MM.1S (cell line): ENCODE measurements at regions not wholly inside any gene's neighbourhood (a gene's known extent, or its start where the extent isn't known, plus 50 kb on each side); places are given as distances from the start of the nearest gene placed in this dataset.

ENCODE experiments used
- DNase-seq: peaks from one replicate; pipeline ENCODE4 v3.0.0-alpha.2; 2015
- H2AFZ ChIP-seq: fragments of 300-600 bp; sonication (generic); 2 replicates; pipeline ENCODE4 v1.6.0; 2016; ENCODE audit warnings: antibody characterized with exemption, low read length
- H3F3A ChIP-seq: fragments of 300-600 bp; sonication (generic); 2 replicates; pipeline ENCODE4 v1.6.1; 2016; ENCODE audit warnings: mild to moderate bottlenecking, antibody characterized with exemption, low read length, moderate library complexity, mixed read lengths; ENCODE audit not compliant: insufficient read depth
- H3K27ac ChIP-seq: fragments of 300-600 bp; sonication (generic); 2 replicates; pipeline ENCODE4 v1.5.1; 2016; ENCODE audit warnings: mild to moderate bottlenecking, low read length
- H3K27me3 ChIP-seq: fragments of 300-600 bp; sonication (generic); replicated peaks from 2 replicates; pipeline ENCODE4 v1.6.0; 2016; ENCODE audit warnings: low read length; ENCODE audit not compliant: insufficient read depth
- H3K36me3 ChIP-seq: fragments of 300-600 bp; sonication (generic); replicated peaks from 2 replicates; pipeline ENCODE4 v1.6.1; 2016; ENCODE audit warnings: mild to moderate bottlenecking, low read length, mixed read lengths; ENCODE audit not compliant: insufficient read depth
- H3K4me1 ChIP-seq: fragments of 300-600 bp; sonication (generic); 2 replicates; pipeline ENCODE4 v1.6.1; 2016; ENCODE audit warnings: low read length, mixed read lengths
- H3K4me2 ChIP-seq: fragments of 300-600 bp; sonication (generic); 2 replicates; pipeline ENCODE4 v1.6.0; 2016; ENCODE audit warnings: low read depth, low read length
- H3K4me3 ChIP-seq: fragments of 300-600 bp; sonication (generic); 2 replicates; pipeline ENCODE4 v1.5.1; 2016; ENCODE audit warnings: low read length, mixed read lengths
- H3K79me2 ChIP-seq: fragments of 300-600 bp; sonication (generic); 2 replicates; pipeline ENCODE4 v1.6.1; 2016; ENCODE audit warnings: mixed run types, low read length, mixed read lengths
- H3K9ac ChIP-seq: fragments of 300-600 bp; sonication (generic); 2 replicates; pipeline ENCODE4 v1.6.1; 2016; ENCODE audit warnings: low read length, mixed read lengths
- H3K9me2 ChIP-seq: fragments of 300-600 bp; sonication (generic); replicated peaks from 2 replicates; pipeline ENCODE4 v1.6.1; 2016; ENCODE audit warnings: mild to moderate bottlenecking, low read length, mixed read lengths; ENCODE audit not compliant: insufficient read depth
- H3K9me3 ChIP-seq: fragments of 300-600 bp; sonication (generic); replicated peaks from 2 replicates; pipeline ENCODE4 v1.6.1; 2016; ENCODE audit warnings: mild to moderate bottlenecking, low read length, mixed read lengths; ENCODE audit not compliant: insufficient read depth
- H4K20me1 ChIP-seq: fragments of 300-600 bp; sonication (generic); 2 replicates; pipeline ENCODE4 v1.6.1; 2016; ENCODE audit warnings: mild to moderate bottlenecking, low read length, moderate library complexity, mixed read lengths; ENCODE audit not compliant: insufficient read depth
- EZH2 ChIP-seq: fragments of 300-600 bp; sonication (generic); optimal IDR thresholded peaks from 2 replicates; pipeline ENCODE3; 2017; ENCODE audit warnings: low read depth, mild to moderate bottlenecking, antibody characterized with exemption, low read length, mixed read lengths
- EZH2phosphoT487 ChIP-seq: fragments of 300-600 bp; sonication (generic); IDR thresholded peaks from 2 replicates; pipeline ENCODE4 v1.6.1; 2018; ENCODE audit warnings: antibody characterized with exemption, low read length
- TF ChIP-seq, protein P1 (sequence below): fragments of 300-600 bp; sonication (generic); IDR thresholded peaks from 2 replicates; pipeline ENCODE4 v1.5.1; 2016; ENCODE audit warnings: antibody characterized with exemption, low read length, mixed read lengths

DNA sequence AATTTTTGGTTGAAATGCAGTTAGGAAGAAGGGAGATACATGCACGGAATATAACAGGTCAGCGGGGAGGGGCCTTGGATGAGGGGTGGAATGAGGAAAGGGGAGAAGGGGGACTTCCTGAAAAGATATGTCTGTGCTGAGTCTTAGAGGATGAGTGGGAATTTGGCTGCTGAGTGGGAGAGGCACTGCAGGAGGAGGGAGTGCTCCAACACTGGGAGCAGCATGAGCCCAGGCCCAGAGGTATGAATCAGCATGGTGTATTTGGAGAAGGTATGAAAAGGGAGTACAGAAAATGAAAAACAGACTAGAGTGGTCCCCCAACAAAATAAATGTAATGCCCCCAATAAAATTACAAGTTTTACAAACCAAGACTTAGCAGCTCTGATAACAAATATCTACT lies 394.4 kb downstream of the IPO8 start:
- H3K27ac ChIP-seq: no peak overlapping the region
- no peak for DNase-seq
- no peaks in the 10 kb centered on the region for H3K79me2 ChIP-seq
- H3K9me3 ChIP-seq: no peaks in the 10 kb centered on the region
- no peak overlapping the region for H3K4me3 ChIP-seq
- no peak overlapping the region for H3K9ac ChIP-seq
- H3K4me2 ChIP-seq: no peak overlapping the region
- H3K9me2 ChIP-seq: no peaks in the 10 kb centered on the region
- TF ChIP-seq, protein P1, sequence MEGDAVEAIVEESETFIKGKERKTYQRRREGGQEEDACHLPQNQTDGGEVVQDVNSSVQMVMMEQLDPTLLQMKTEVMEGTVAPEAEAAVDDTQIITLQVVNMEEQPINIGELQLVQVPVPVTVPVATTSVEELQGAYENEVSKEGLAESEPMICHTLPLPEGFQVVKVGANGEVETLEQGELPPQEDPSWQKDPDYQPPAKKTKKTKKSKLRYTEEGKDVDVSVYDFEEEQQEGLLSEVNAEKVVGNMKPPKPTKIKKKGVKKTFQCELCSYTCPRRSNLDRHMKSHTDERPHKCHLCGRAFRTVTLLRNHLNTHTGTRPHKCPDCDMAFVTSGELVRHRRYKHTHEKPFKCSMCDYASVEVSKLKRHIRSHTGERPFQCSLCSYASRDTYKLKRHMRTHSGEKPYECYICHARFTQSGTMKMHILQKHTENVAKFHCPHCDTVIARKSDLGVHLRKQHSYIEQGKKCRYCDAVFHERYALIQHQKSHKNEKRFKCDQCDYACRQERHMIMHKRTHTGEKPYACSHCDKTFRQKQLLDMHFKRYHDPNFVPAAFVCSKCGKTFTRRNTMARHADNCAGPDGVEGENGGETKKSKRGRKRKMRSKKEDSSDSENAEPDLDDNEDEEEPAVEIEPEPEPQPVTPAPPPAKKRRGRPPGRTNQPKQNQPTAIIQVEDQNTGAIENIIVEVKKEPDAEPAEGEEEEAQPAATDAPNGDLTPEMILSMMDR: no peak
- no peak for TF ChIP-seq EZH2
- no peak for TF ChIP-seq EZH2phosphoT487
- no peaks in the 10 kb centered on the region for H3K27me3 ChIP-seq
- H3F3A ChIP-seq: no peaks in the 10 kb centered on the region
- no peak overlapping the region for H2AFZ ChIP-seq
- H4K20me1 ChIP-seq: no peaks in the 10 kb centered on the region
- H3K4me1 ChIP-seq: no peaks in the 10 kb centered on the region
- no peaks in the 10 kb centered on the region for H3K36me3 ChIP-seq

DNA sequence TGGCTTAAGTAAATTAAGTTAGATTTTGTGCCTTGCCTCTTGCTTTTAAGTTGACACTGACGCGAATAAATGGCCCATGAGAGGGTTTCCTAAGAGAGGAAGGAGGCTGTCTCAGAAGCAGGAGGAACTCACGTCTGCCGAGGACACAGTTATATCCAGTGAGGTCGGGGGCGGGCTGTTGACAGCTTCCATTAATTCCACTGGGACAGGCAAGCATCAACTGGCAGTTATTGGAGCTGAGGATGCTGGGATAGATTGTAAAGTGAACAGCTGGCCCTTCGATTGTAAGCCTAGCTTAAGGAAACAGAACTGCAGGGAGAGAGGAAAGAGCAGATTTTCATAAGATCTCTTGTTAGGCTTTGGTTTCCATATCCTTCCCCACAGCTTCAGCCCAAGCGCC lies 399.2 kb downstream of the IPO8 start:
- Histone ChIP-seq H3K9ac (no peak overlapping the region), H3K36me3 (no peaks in the 10 kb centered on the region), H3K9me2 (no peaks in the 10 kb centered on the region), H3K4me3 (no peak overlapping the region), H3K27ac (no peak overlapping the region), H3K4me1 (no peaks in the 10 kb centered on the region), H3K4me2 (no peak overlapping the region), H3F3A (no peaks in the 10 kb centered on the region), H2AFZ (no peak overlapping the region), H4K20me1 (no peaks in the 10 kb centered on the region), H3K9me3 (no peaks in the 10 kb centered on the region), H3K79me2 (no peaks in the 10 kb centered on the region), H3K27me3 (no peaks in the 10 kb centered on the region)
- DNase-seq: no peak
- no peak for TF ChIP-seq EZH2phosphoT487
- TF ChIP-seq EZH2: no peak
- TF ChIP-seq, protein P1: no peak

DNA sequence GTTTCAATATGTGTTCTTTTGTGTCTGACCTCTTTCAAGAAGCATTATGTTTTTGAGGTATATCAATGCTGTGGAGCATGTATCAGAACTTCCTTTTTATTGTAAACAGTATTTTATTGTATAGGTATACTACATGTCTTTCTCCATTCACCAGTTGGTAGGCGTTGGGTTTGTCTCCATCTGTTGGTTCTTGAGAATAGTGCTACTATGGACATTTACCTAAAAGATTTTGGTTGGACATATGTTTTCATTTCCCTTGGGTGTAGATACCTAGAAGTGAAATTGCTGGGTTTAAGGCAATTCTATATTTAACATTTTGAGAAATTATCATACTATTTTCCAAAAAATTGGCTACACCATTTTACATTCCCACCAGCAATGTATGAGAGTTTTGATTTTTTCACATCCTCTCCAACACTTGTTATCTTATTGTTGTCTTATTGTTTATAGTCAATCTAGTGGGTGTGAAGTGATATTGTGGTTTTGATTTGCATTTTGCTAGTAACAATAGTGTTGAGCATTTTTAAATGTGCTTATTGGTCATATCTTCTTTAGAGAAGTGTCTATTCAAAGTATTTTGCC lies 409.2 kb downstream of the IPO8 start:
- no peaks in the 10 kb centered on the region for H3K9me3 ChIP-seq
- H3K4me3 ChIP-seq: no peak overlapping the region
- H3K9ac ChIP-seq: no peak overlapping the region
- TF ChIP-seq EZH2 (no peak), EZH2phosphoT487 (no peak)
- TF ChIP-seq, protein P1: peak; percentile 66
- H3K36me3 ChIP-seq: no peaks in the 10 kb centered on the region
- H2AFZ ChIP-seq: no peak overlapping the region
- H3K4me2 ChIP-seq: no peak overlapping the region
- no peaks in the 10 kb centered on the region for H4K20me1 ChIP-seq
- H3K4me1 ChIP-seq: no peaks in the 10 kb centered on the region
- H3K79me2 ChIP-seq: no peaks in the 10 kb centered on the region
- peak; percentile 46 for DNase-seq
- no peak overlapping the region for H3K27ac ChIP-seq
- no peaks in the 10 kb centered on the region for H3F3A ChIP-seq
- no peaks in the 10 kb centered on the region for H3K27me3 ChIP-seq
- H3K9me2 ChIP-seq: no peaks in the 10 kb centered on the region
